Endothelial cell of umbilical vein (primary cell): ENCODE measurements at regions not wholly inside any gene's neighbourhood (a gene's known extent, or its start where the extent isn't known, plus 50 kb on each side); places are given as distances from the start of the nearest gene placed in this dataset.

Experiments used
- BruUV-seq: library from RNA; stranded (reverse); fragments of 400-500 nt; replicated peaks from 2 replicates; lab custom pipeline; 2021; lab: Mats Ljungman, UMichigan
- CTCF ChIA-PET: fragments of 300-600, 350-600 bp; sonication (Branson Sonifier 250); formaldehyde crosslinking; loops from one replicate; lab custom pipeline; 2021; ENCODE audit warnings: antibody characterized with exemption, inconsistent platforms; lab: Charles Lee
- POLR2A ChIA-PET: fragments of 300-600, 350-600 bp; sonication (Branson Sonifier 250); formaldehyde crosslinking; loops from one replicate; lab custom pipeline; 2021; ENCODE audit warnings: antibody characterized with exemption, inconsistent platforms; lab: Charles Lee
- DNase-seq: peaks from one replicate; pipeline ENCODE4 v3.0.0-alpha.2; 2011; ENCODE audit warnings: low read depth, low spot score
- FAIRE-seq: peaks from 2 replicates; lab custom pipeline; 2011; peaks lifted over from hg19 to GRCh38; lab: Jason Lieb, UNC
- H2AFZ ChIP-seq: 2 replicates; pipeline ENCODE4 v1.6.0; 2012; ENCODE audit warnings: low read depth, low read length, control low read depth, inconsistent platforms
- H3K27ac ChIP-seq: 2 replicates; pipeline ENCODE4 v1.5.1; 2011; ENCODE audit warnings: low read depth, mild to moderate bottlenecking, control low read depth, low read length, moderate library complexity; ENCODE audit not compliant: insufficient read depth
- H3K27me3 ChIP-seq, 2 experiments: 2 replicates each; pipeline versions ENCODE4 v1.6.0 to v1.6.1; 2011; ENCODE audit warnings: low read length in 2 of 2, mixed read lengths in 1 of 2; ENCODE audit not compliant: control insufficient read depth in 2 of 2, insufficient read depth in 2 of 2
- H3K36me3 ChIP-seq, 2 experiments: 2 replicates in 1 of 2; 3 replicates in 1 of 2; pipeline ENCODE4 v1.5.1; 2011; ENCODE audit warnings: low read length in 2 of 2, mild to moderate bottlenecking in 1 of 2, moderate library complexity in 1 of 2; ENCODE audit not compliant: control insufficient read depth in 2 of 2, insufficient read depth in 2 of 2; ENCODE audit errors: extremely low read depth in 1 of 2
- H3K4me1 ChIP-seq: 3 replicates; pipeline ENCODE4 v1.5.1; 2011; ENCODE audit warnings: mild to moderate bottlenecking, low read length; ENCODE audit not compliant: control insufficient read depth, insufficient read depth; ENCODE audit errors: extremely low read depth
- H3K4me2 ChIP-seq: 2 replicates; pipeline ENCODE4 v1.6.1; 2011; ENCODE audit warnings: low read length, control low read depth, mixed read lengths; ENCODE audit not compliant: insufficient read depth
- H3K4me3 ChIP-seq, 3 experiments: fragments of 200-600 bp in 1 of 3; sonication (generic), shearing (Covaris generic) in 1 of 3; replicated peaks in 1 of 3; 2 replicates each; pipeline ENCODE4 v1.5.1; 2011 to 2016; ENCODE audit warnings: control low read depth in 3 of 3, low read length in 3 of 3, mild to moderate bottlenecking in 2 of 3, inconsistent platforms in 1 of 3, low read depth in 1 of 3, moderate library complexity in 1 of 3; ENCODE audit not compliant: insufficient read depth in 1 of 3
- H3K79me2 ChIP-seq: 2 replicates; pipeline ENCODE4 v1.6.0; 2012; ENCODE audit warnings: low read length, inconsistent platforms; ENCODE audit not compliant: control insufficient read depth, insufficient read depth
- H3K9ac ChIP-seq: replicated peaks from 2 replicates; pipeline ENCODE3; 2011; ENCODE audit warnings: low read length, control low read depth; ENCODE audit not compliant: insufficient read depth; ENCODE audit errors: extremely low read depth
- H3K9me1 ChIP-seq: replicated peaks from 3 replicates; pipeline ENCODE4 v1.6.0; 2011; ENCODE audit warnings: mild to moderate bottlenecking, low read length; ENCODE audit not compliant: control insufficient read depth, insufficient read depth; ENCODE audit errors: extremely low read depth
- H3K9me3 ChIP-seq: replicated peaks from 2 replicates; pipeline ENCODE4 v1.5.1; 2012; ENCODE audit warnings: low read length, inconsistent platforms; ENCODE audit not compliant: control insufficient read depth, insufficient read depth
- H4K20me1 ChIP-seq: replicated peaks from 2 replicates; pipeline ENCODE3; 2011; ENCODE audit warnings: mild to moderate bottlenecking, low read length; ENCODE audit not compliant: control insufficient read depth, insufficient read depth; ENCODE audit errors: extremely low read depth
- EZH2 ChIP-seq: IDR thresholded peaks from 2 replicates; pipeline ENCODE4 v1.6.1; 2012; ENCODE audit warnings: borderline replicate concordance, low read depth, mild to moderate bottlenecking, moderate library complexity, low read length, inconsistent platforms; ENCODE audit not compliant: severe bottlenecking
- FOS ChIP-seq: IDR thresholded peaks from 2 replicates; pipeline ENCODE4 v1.6.1; 2011; ENCODE audit warnings: mild to moderate bottlenecking, low read length, moderate library complexity, borderline replicate concordance; ENCODE audit not compliant: insufficient read depth
- GATA2 ChIP-seq: IDR thresholded peaks from 2 replicates; pipeline ENCODE4 v1.7.0; 2011; ENCODE audit warnings: low read depth, mild to moderate bottlenecking, moderate library complexity, mixed read lengths, low read length; ENCODE audit not compliant: insufficient read length, insufficient read depth
- JUN ChIP-seq: IDR thresholded peaks from 2 replicates; pipeline ENCODE4 v1.6.1; 2011; ENCODE audit warnings: borderline replicate concordance, low read depth; ENCODE audit not compliant: insufficient read length, insufficient read depth
- MYC ChIP-seq: IDR thresholded peaks from one replicate; pipeline ENCODE4 v1.6.1; 2011; ENCODE audit warnings: mild to moderate bottlenecking, low read depth, low read length
- POLR2A ChIP-seq: IDR thresholded peaks from 2 replicates; pipeline ENCODE4 v1.6.1; 2012; ENCODE audit warnings: low read depth, mild to moderate bottlenecking, control low read depth, low read length
- POLR2AphosphoS5 ChIP-seq: IDR thresholded peaks from 2 replicates; pipeline ENCODE4 v1.6.1; 2012; ENCODE audit warnings: low read depth, mild to moderate bottlenecking, control low read depth, low read length, moderate library complexity; ENCODE audit not compliant: insufficient read depth
- dilution Hi-C: fragments of 300-500 bp; cut with MboI; formaldehyde crosslinking; loops from one replicate; pipeline ENCODE4 v1.15.0; 2019; ENCODE audit warnings: low sequenced_read_pairs; ENCODE audit not compliant: extremely low pct_ligation_motif_present
- intact Hi-C: fragments of 100-400 bp; cut with micrococcal nuclease; formaldehyde crosslinking; loops from one replicate; pipeline ENCODE4 v1.10.0; 2022
- TF ChIP-seq, protein P1 (sequence below): IDR thresholded peaks from 2 replicates; pipeline ENCODE4 v1.6.1; 2011; ENCODE audit not compliant: insufficient read depth, insufficient read length
- TF ChIP-seq, protein P2 (sequence below), 2 donors: IDR thresholded peaks; 1 replicate in 1 of 2; 2 replicates in 1 of 2; pipeline ENCODE4 v1.5.1; 2011; ENCODE audit warnings: low read length in 2 of 2, mild to moderate bottlenecking in 2 of 2, moderate library complexity in 2 of 2, control low read depth in 1 of 2, inconsistent platforms in 1 of 2, low read depth in 1 of 2; ENCODE audit not compliant: insufficient read depth in 1 of 2; ENCODE audit errors: extremely low read depth in 1 of 2

DNA sequence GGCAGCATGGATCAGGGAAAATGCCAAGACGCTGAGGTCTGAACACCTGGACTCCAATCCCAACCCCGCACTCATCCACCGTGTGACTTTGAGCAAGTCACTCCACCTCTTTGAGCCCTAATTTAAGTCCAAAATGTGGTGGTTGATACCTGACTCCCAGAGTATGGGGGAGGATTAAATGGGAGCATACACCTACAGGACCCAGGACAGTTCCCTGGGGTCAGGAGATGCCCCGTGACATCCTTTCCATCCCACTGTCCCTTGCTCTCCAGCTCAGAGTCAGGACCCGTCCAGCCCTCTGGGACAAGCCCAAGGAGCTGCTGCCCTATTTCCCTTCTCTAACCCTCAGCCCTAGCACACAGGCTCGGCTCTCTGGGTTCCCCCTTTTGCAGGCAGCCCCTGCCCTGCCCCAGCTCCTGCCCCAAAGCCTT lies 276.4 kb downstream of the XXYLT1 start:
- ChIA-PET POLR2A (no interaction called here), CTCF (no interaction called here)
- dilution Hi-C loops, result no loop called here

More for the DNA sequence above, 276.4 kb downstream of the XXYLT1 start:
- H3K9me1 ChIP-seq, result no peaks in the 10 kb centered on the region
- H3K27ac ChIP-seq, result no peak overlapping the region
- FAIRE-seq, result no peak
- no peak overlapping the region for H2AFZ ChIP-seq
- no peaks in the 10 kb centered on the region for H3K79me2 ChIP-seq
- no peaks in the 10 kb centered on the region for H3K9me3 ChIP-seq
- no TSS peak for BruUV-seq
- H3K4me1 ChIP-seq, result no peaks in the 10 kb centered on the region
- TF ChIP-seq POLR2AphosphoS5 (no peak), MYC (no peak), GATA2 (no peak), POLR2A (no peak), EZH2 (no peak), JUN (no peak), FOS (no peak)
- TF ChIP-seq, protein P1, sequence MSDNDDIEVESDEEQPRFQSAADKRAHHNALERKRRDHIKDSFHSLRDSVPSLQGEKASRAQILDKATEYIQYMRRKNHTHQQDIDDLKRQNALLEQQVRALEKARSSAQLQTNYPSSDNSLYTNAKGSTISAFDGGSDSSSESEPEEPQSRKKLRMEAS, result no peak
- TF ChIP-seq, protein P2, sequence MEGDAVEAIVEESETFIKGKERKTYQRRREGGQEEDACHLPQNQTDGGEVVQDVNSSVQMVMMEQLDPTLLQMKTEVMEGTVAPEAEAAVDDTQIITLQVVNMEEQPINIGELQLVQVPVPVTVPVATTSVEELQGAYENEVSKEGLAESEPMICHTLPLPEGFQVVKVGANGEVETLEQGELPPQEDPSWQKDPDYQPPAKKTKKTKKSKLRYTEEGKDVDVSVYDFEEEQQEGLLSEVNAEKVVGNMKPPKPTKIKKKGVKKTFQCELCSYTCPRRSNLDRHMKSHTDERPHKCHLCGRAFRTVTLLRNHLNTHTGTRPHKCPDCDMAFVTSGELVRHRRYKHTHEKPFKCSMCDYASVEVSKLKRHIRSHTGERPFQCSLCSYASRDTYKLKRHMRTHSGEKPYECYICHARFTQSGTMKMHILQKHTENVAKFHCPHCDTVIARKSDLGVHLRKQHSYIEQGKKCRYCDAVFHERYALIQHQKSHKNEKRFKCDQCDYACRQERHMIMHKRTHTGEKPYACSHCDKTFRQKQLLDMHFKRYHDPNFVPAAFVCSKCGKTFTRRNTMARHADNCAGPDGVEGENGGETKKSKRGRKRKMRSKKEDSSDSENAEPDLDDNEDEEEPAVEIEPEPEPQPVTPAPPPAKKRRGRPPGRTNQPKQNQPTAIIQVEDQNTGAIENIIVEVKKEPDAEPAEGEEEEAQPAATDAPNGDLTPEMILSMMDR (IDR thresholded peaks at IDR 0.05; ENCODE audit: extremely low read depth in 1 of 2, insufficient read depth in 1 of 2, low read depth in 1 of 2, low read length in 2 of 2), result no peak
- no peaks in the 10 kb centered on the region for H3K36me3 ChIP-seq
- no peak overlapping the region for H3K4me3 ChIP-seq
- H3K4me2 ChIP-seq, result no peak overlapping the region
- no peaks in the 10 kb centered on the region for H4K20me1 ChIP-seq
- no peak for DNase-seq
- H3K9ac ChIP-seq, result no peak overlapping the region
- intact Hi-C loops, result no loop called here
- no peaks in the 10 kb centered on the region for H3K27me3 ChIP-seq
